ENCODE measurements at regions not wholly inside any gene's neighbourhood (a gene's known extent, or its start where the extent isn't known, plus 50 kb on each side); places are given as distances from the start of the nearest gene placed in this dataset.

DNA sequence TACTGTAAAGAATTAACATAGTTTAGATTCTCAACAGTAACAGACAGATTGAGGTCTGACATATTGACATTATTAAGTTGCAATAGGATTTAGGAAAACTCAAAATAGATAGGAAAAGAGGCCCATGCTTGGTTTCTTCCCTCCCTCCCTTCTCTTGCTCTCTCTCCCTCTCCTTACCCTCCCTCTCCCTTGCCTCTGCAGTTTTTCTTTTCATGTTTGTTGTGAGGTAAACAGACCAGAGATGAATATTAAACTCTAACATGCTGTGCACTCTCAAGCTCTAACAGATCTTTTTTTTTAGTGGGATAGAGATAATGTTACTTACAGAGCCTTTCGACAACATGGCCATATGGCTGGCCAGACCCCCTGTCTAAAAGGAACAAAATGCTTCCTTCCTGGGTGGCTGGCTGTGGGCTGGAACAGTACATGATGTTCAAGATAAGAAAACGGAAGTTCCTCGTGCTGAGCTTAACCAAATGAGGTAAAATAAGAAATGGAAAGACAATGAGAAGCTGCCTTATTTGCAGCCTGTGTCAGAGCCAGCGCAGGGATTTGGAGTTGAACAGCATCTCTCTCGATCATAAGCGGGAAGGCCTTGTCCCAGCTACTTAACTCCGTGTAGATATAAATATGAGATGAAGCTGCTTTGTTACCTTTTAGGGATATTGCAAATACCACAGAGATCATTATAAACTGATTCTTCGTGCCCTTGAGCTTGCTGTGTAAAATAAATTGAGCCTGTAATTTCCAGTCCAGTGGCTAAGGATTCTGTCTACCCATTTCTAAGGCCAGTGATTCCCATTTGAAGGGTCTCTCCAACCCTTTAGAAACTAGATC, 391.9 kb upstream of the NPVF start:
- H3K36me3 ChIP-seq (ENCODE audit: low read depth, missing control alignments): no peaks in the 10 kb centered on the region
- no peak for TF ChIP-seq POLR2A (IDR thresholded peaks at IDR 0.05)
- TF ChIP-seq, protein P1, sequence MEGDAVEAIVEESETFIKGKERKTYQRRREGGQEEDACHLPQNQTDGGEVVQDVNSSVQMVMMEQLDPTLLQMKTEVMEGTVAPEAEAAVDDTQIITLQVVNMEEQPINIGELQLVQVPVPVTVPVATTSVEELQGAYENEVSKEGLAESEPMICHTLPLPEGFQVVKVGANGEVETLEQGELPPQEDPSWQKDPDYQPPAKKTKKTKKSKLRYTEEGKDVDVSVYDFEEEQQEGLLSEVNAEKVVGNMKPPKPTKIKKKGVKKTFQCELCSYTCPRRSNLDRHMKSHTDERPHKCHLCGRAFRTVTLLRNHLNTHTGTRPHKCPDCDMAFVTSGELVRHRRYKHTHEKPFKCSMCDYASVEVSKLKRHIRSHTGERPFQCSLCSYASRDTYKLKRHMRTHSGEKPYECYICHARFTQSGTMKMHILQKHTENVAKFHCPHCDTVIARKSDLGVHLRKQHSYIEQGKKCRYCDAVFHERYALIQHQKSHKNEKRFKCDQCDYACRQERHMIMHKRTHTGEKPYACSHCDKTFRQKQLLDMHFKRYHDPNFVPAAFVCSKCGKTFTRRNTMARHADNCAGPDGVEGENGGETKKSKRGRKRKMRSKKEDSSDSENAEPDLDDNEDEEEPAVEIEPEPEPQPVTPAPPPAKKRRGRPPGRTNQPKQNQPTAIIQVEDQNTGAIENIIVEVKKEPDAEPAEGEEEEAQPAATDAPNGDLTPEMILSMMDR (IDR thresholded peaks at IDR 0.05): no peak
- intact Hi-C loops (cut with DNase I; ENCODE audit: low total_unique reads): no loop called here

DNA sequence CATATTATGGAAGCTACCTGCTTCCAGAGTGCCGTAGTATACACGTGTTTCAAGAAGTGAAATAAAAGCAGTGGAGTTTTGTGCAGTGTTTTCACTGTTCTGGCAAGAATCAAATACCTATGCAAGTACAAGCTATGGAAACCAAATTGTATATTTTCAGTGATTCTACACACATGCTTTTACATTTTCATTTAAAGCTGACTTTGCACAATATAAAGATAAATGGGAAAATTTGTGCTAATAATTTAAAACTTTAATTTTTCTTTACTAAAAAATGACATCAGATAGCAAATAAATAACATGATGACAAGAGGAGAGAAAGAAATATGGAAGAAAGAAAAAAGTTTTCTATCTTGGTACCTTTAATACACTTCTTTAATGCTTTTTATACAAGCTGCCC, 393.7 kb upstream of the NPVF start:
- peak overlapping the region in 1 of 2 donors; percentile 97 for H3K27ac ChIP-seq
- intact Hi-C loops (cut with DNase I; ENCODE audit: low total_unique reads): no loop called here
- TF ChIP-seq, protein P1 (IDR thresholded peaks at IDR 0.05): no peak
- no peak for TF ChIP-seq POLR2A (IDR thresholded peaks at IDR 0.05)
- H3K4me1 ChIP-seq: peaks cover 32% of the 10 kb centered on the region
- H3K4me3 ChIP-seq: no peak overlapping the region
- WGBS, 2 donors: 92 to 95% methylated on average over 2 of the region's 2 CpGs
- H3K9me3 ChIP-seq: no peaks in the 10 kb centered on the region
- no peak for DNase-seq
- H3K27me3 ChIP-seq: no peaks in the 10 kb centered on the region
- H3K36me3 ChIP-seq (ENCODE audit: low read depth, missing control alignments): no peaks in the 10 kb centered on the region

More for the DNA sequence above, 391.9 kb upstream of the NPVF start:
- Histone ChIP-seq H3K4me1 (peaks cover 45% of the 10 kb centered on the region), H3K27ac (peak overlapping the region; percentile 90 to 97), H3K27me3 (no peaks in the 10 kb centered on the region), H3K4me3 (no peak overlapping the region), H3K9me3 (no peaks in the 10 kb centered on the region)
- 15 to 33% methylated on average over 8 of the region's 8 CpGs for WGBS, 2 donors
- peak; percentile 78 for DNase-seq

DNA sequence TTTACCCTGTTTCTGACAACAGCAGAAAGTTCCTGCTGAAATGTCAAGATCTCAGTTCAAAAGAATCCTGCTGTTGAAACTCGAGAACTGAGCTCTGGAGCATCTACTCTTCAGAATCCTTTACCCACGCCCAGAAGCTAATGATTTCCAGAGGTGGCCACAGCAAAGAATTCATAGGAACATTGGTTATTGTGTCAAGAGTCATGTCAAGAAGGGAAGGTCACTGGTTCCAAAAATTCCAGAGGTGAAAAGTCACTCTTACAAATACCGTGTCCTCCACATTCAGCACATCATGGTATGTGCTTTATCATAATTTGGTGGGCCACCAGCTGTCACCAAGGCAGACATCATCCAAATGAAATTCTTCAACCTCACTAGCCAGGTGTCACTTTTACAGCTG, 394.4 kb upstream of the NPVF start:
- H3K9me3 ChIP-seq: no peaks in the 10 kb centered on the region
- no peak for DNase-seq
- H3K36me3 ChIP-seq (ENCODE audit: low read depth, missing control alignments): no peaks in the 10 kb centered on the region
- H3K27ac ChIP-seq: no peak overlapping the region
- H3K27me3 ChIP-seq: no peaks in the 10 kb centered on the region
- no peak overlapping the region for H3K4me3 ChIP-seq
- intact Hi-C loops (cut with DNase I; ENCODE audit: low total_unique reads): no loop called here
- TF ChIP-seq POLR2A (IDR thresholded peaks at IDR 0.05): no peak
- TF ChIP-seq, protein P1 (IDR thresholded peaks at IDR 0.05): no peak
- peaks cover 29% of the 10 kb centered on the region for H3K4me1 ChIP-seq
- 67 to 86% methylated on average over 3 of the region's 3 CpGs for WGBS, 2 donors

DNA sequence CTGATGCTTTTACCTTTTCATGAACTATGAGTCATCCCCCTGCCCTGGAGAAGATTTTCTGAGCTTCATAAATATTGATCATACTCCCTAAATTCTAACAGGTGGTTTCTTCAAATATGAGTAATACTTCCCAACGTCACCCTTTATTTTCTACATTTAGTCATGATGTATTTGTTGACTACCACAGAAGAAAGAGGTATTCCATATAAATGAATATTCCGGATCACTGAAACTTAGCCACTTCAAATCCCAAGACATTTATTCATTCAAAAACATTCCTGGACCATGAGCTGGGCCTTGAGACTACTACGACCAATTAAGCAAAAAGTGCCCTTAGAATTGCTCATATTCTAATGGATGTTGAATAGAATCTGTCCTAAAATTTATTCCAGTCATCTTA, 395.8 kb upstream of the NPVF start:
- Histone ChIP-seq H3K27ac (peak overlapping the region; percentile 46 to 90), H3K36me3 (ENCODE audit: low read depth, missing control alignments) (no peaks in the 10 kb centered on the region), H3K9me3 (no peaks in the 10 kb centered on the region), H3K4me1 (peaks cover 25% of the 10 kb centered on the region), H3K4me3 (no peak overlapping the region), H3K27me3 (no peaks in the 10 kb centered on the region)
- TF ChIP-seq, protein P1 (IDR thresholded peaks at IDR 0.05): no peak
- no peak for TF ChIP-seq POLR2A (IDR thresholded peaks at IDR 0.05)
- 94 to 96% methylated on average over 3 of the region's 3 CpGs for WGBS, 2 donors
- intact Hi-C loops (cut with DNase I; ENCODE audit: low total_unique reads): no loop called here
- no peak for DNase-seq

DNA sequence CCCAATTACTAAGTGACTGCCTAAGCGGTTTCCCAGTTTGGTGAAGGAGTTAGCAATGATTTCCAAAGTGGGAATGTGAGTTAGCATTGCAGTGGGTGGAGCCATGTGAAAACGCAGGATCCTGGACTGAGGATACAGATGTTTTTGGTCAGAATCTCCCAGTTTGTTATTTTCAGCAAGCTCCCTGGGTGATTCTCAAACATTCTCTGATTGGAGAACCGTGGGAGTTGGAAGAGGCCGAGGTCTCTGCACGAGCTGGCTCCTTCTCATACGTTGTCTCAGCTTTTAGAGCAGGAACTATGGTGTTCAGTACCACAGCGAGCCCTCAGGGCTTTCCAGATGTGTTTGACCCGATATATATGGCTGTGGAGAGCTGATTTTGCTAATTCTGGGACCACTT, 396.5 kb upstream of the NPVF start:
- intact Hi-C loops (cut with DNase I; ENCODE audit: low total_unique reads): no loop called here
- 41 to 47% methylated on average over 8 of the region's 8 CpGs for WGBS, 2 donors
- Histone ChIP-seq H3K36me3 (ENCODE audit: low read depth, missing control alignments) (no peaks in the 10 kb centered on the region), H3K4me3 (no peak overlapping the region), H3K27me3 (no peaks in the 10 kb centered on the region), H3K9me3 (no peaks in the 10 kb centered on the region), H3K27ac (peak overlapping the region; percentile 79 to 90), H3K4me1 (peaks cover 18% of the 10 kb centered on the region)
- TF ChIP-seq POLR2A (IDR thresholded peaks at IDR 0.05): no peak
- TF ChIP-seq, protein P1 (IDR thresholded peaks at IDR 0.05): no peak
- peak; percentile 69 for DNase-seq

Data from testis (tissue), 2 donors.